ENCODE measurements at regions not wholly inside any gene's neighbourhood (a gene's known extent, or its start where the extent isn't known, plus 50 kb on each side); places are given as distances from the start of the nearest gene placed in this dataset.

DNA sequence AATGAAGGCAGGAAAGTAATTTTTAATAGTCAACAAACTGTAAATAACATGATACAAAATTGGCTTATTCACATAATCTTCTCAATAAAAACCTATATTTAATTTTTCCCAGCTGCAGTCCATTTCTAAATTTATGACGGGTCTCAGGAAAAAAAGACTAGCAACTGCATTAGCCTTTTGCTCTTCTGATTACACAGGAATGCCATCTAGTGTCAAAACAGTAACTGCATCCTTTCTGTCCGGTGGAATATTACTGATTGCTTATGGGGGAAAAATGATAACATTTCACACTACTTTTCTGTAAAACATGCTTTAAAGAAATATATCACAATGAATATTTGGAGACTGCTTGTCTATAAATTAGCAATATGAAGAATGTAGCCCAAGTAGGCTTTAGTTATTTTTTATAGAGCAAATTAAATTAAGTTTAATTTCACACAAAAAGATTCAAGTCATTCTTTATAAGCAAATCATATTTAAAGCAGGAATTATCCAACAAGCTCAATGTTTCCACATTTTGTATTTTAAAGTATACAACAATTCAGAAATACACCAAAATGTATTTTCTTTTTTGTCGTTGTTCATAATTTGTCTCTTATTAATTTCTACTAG is 534.7 kb downstream of the CDH10 start:
- no peak for TF ChIP-seq CTCF (IDR thresholded peaks at IDR 0.05; ENCODE audit: unreplicated experiment)
- Mint-ChIP-seq H3K27ac (no peak overlapping the region), H3K4me1 (no peaks in the 10 kb centered on the region), H3K27me3 (ENCODE audit: low read depth) (no peaks in the 10 kb centered on the region), H3K9me3 (no peaks in the 10 kb centered on the region), H3K4me3 (no peak overlapping the region), H3K36me3 (no peaks in the 10 kb centered on the region)
- no peak for DNase-seq (ENCODE audit: low spot score in 2 of 2, unreplicated experiment in 2 of 2)

GRCh38 chr5:24112420-24112819 is 532.4 kb downstream of the CDH10 start:
- H3K4me3 Mint-ChIP-seq: no peak overlapping the region
- H3K27ac Mint-ChIP-seq: no peak overlapping the region
- peaks cover 2% of the 10 kb centered on the region for H3K9me3 Mint-ChIP-seq
- no peak for DNase-seq (ENCODE audit: low spot score in 2 of 2, unreplicated experiment in 2 of 2)
- H3K4me1 Mint-ChIP-seq: no peaks in the 10 kb centered on the region
- TF ChIP-seq CTCF (IDR thresholded peaks at IDR 0.05; ENCODE audit: unreplicated experiment): no peak
- no peaks in the 10 kb centered on the region for H3K36me3 Mint-ChIP-seq
- H3K27me3 Mint-ChIP-seq (ENCODE audit: low read depth): no peaks in the 10 kb centered on the region

- Mint-ChIP-seq H3K27me3 (ENCODE audit: low read depth) (no peaks in the 10 kb centered on the region), H3K9me3 (peaks cover 24% of the 10 kb centered on the region), H3K27ac (no peak overlapping the region), H3K4me3 (no peak overlapping the region), H3K4me1 (no peaks in the 10 kb centered on the region), H3K36me3 (no peaks in the 10 kb centered on the region)
- TF ChIP-seq CTCF (IDR thresholded peaks at IDR 0.05; ENCODE audit: unreplicated experiment): no peak
- no peak for DNase-seq (ENCODE audit: low spot score in 2 of 2, unreplicated experiment in 2 of 2)
Measured at GRCh38 chr5:24118351-24118750, 526.4 kb downstream of the CDH10 start.

GRCh38 chr5:24135536-24135935 is 509.2 kb downstream of the CDH10 start:
- TF ChIP-seq CTCF (IDR thresholded peaks at IDR 0.05; ENCODE audit: unreplicated experiment): no peak
- Mint-ChIP-seq H3K4me3 (no peak overlapping the region), H3K9me3 (no peaks in the 10 kb centered on the region)

DNA sequence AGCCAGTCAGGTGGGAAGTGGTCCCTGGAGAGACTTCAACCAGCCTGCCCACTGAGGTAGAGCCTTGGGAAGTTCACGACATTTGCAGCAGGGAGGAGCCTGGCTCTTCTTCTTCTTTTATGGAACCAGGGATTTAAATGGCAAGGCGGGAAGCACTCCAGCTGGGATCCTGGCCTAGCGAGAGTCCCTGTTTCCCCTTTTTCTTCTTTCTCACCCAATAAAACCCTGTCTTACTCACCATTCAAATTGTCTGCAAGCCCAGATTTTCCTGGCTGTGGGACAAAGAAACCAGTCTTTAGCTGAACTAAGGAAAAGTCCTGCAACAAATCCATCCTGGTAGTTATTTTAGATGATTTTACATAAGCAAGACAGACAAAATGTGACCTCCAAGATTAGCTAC is 503.7 kb downstream of the CDH10 start:
- Mint-ChIP-seq H3K36me3 (no peaks in the 10 kb centered on the region), H3K27ac (no peak overlapping the region), H3K9me3 (no peaks in the 10 kb centered on the region), H3K4me1 (no peaks in the 10 kb centered on the region), H3K27me3 (ENCODE audit: low read depth) (no peaks in the 10 kb centered on the region), H3K4me3 (no peak overlapping the region)
- no peak for TF ChIP-seq CTCF (IDR thresholded peaks at IDR 0.05; ENCODE audit: unreplicated experiment)
- DNase-seq (ENCODE audit: low spot score in 2 of 2, unreplicated experiment in 2 of 2): no peak

More at GRCh38 chr5:24135536-24135935, 509.2 kb downstream of the CDH10 start:
- no peaks in the 10 kb centered on the region for H3K4me1 Mint-ChIP-seq
- H3K27me3 Mint-ChIP-seq (ENCODE audit: low read depth): no peaks in the 10 kb centered on the region
- no peaks in the 10 kb centered on the region for H3K36me3 Mint-ChIP-seq
- H3K27ac Mint-ChIP-seq: no peak overlapping the region
- DNase-seq (ENCODE audit: low spot score in 2 of 2, unreplicated experiment in 2 of 2): no peak

- no peaks in the 10 kb centered on the region for H3K27me3 Mint-ChIP-seq (ENCODE audit: low read depth)
- no peaks in the 10 kb centered on the region for H3K4me1 Mint-ChIP-seq
- DNase-seq (ENCODE audit: low spot score in 2 of 2, unreplicated experiment in 2 of 2): no peak
- no peaks in the 10 kb centered on the region for H3K36me3 Mint-ChIP-seq
- no peak overlapping the region for H3K27ac Mint-ChIP-seq
- H3K9me3 Mint-ChIP-seq: no peaks in the 10 kb centered on the region
- H3K4me3 Mint-ChIP-seq: no peak overlapping the region
- TF ChIP-seq CTCF (IDR thresholded peaks at IDR 0.05; ENCODE audit: unreplicated experiment): no peak
Measured at GRCh38 chr5:24142341-24142740, 502.4 kb downstream of the CDH10 start.

Data from mesothelial cell of epicardium (in vitro differentiated cells).